ENCODE measurements at regions not wholly inside any gene's neighbourhood (a gene's known extent, or its start where the extent isn't known, plus 50 kb on each side); places are given as distances from the start of the nearest gene placed in this dataset.
"Not testable (repeated sequence)": the region's sequence is repeated elsewhere in the genome, so short reads cannot be mapped to it uniquely, and the experiment has no call there.

GRCh38 chr2:111478871-111479318, 358.2 kb downstream of the BCL2L11 start:
- TF ChIP-seq RCOR1 (IDR thresholded peaks at IDR 0.05; ENCODE audit: insufficient replicate concordance, low read length); MXI1 (IDR thresholded peaks at IDR 0.05; ENCODE audit: borderline replicate concordance, low read depth, low read length); SMC3 (IDR thresholded peaks at IDR 0.05; ENCODE audit: low read depth, low read length); RAD21 (IDR thresholded peaks at IDR 0.05; ENCODE audit: low read length); ELK1 (IDR thresholded peaks at IDR 0.05; ENCODE audit: borderline replicate concordance, low read depth, low read length); CHD1 (IDR thresholded peaks at IDR 0.05; ENCODE audit: low read depth, low read length): not testable (repeated sequence)
- TF ChIP-seq, protein P1, sequence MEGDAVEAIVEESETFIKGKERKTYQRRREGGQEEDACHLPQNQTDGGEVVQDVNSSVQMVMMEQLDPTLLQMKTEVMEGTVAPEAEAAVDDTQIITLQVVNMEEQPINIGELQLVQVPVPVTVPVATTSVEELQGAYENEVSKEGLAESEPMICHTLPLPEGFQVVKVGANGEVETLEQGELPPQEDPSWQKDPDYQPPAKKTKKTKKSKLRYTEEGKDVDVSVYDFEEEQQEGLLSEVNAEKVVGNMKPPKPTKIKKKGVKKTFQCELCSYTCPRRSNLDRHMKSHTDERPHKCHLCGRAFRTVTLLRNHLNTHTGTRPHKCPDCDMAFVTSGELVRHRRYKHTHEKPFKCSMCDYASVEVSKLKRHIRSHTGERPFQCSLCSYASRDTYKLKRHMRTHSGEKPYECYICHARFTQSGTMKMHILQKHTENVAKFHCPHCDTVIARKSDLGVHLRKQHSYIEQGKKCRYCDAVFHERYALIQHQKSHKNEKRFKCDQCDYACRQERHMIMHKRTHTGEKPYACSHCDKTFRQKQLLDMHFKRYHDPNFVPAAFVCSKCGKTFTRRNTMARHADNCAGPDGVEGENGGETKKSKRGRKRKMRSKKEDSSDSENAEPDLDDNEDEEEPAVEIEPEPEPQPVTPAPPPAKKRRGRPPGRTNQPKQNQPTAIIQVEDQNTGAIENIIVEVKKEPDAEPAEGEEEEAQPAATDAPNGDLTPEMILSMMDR (conservative IDR thresholded peaks at IDR 0.05; ENCODE audit: low read depth, low read length): not testable (repeated sequence)
